ENCODE measurements at regions not wholly inside any gene's neighbourhood (a gene's known extent, or its start where the extent isn't known, plus 50 kb on each side); places are given as distances from the start of the nearest gene placed in this dataset.

DNA sequence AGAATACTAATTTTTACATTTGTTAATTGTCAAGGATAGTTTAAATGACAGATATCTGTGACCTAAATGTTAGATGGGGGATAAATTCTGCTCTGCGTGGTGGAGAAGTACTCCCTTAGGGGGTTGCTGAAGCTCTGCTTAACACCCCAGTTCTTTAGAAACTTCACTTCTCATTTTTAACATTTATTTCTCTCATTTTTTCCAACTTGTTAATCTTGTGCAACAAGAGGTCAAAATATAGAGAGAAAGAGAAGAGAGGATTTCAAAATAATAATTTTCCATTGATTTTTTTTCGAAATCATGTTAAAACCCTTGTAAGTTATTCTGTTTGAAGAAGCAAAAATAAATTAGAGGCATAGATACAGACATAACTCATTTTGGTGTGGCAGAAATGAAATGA, 61.3 kb upstream of the SLC8A1 start:
- no peak for DNase-seq
- peak overlapping the region in 4 of 8 donors; percentile 26 to 61 (median 32) for H3K4me3 ChIP-seq
- H3K36me3 ChIP-seq: no peaks in the 10 kb centered on the region
- H3K27ac ChIP-seq: peak overlapping the region in 7 of 8 donors; percentile 7 to 92 (median 84)
- intact Hi-C loops (cut with DNase I; ENCODE audit: low total_unique reads): no loop called here
- H3K9me3 ChIP-seq: no peaks in the 10 kb centered on the region
- TF ChIP-seq, protein P1, sequence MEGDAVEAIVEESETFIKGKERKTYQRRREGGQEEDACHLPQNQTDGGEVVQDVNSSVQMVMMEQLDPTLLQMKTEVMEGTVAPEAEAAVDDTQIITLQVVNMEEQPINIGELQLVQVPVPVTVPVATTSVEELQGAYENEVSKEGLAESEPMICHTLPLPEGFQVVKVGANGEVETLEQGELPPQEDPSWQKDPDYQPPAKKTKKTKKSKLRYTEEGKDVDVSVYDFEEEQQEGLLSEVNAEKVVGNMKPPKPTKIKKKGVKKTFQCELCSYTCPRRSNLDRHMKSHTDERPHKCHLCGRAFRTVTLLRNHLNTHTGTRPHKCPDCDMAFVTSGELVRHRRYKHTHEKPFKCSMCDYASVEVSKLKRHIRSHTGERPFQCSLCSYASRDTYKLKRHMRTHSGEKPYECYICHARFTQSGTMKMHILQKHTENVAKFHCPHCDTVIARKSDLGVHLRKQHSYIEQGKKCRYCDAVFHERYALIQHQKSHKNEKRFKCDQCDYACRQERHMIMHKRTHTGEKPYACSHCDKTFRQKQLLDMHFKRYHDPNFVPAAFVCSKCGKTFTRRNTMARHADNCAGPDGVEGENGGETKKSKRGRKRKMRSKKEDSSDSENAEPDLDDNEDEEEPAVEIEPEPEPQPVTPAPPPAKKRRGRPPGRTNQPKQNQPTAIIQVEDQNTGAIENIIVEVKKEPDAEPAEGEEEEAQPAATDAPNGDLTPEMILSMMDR (IDR thresholded peaks at IDR 0.05 in 8 of 11, conservative IDR thresholded peaks at IDR 0.05 in 3 of 11): no peak
- TF ChIP-seq POLR2AphosphoS5 (IDR thresholded peaks at IDR 0.05) (no peak), POLR2A (IDR thresholded peaks at IDR 0.05) (no peak)
- 46 to 81% (median 48%) methylated on average over 2 of the region's 2 CpGs for WGBS, 5 donors
- H3K4me1 ChIP-seq: peaks cover 0 to 12% (median 4%) of the 10 kb centered on the region in 6 donors
- no peaks in the 10 kb centered on the region for H3K27me3 ChIP-seq (replicated peaks in 1 of 7)

DNA sequence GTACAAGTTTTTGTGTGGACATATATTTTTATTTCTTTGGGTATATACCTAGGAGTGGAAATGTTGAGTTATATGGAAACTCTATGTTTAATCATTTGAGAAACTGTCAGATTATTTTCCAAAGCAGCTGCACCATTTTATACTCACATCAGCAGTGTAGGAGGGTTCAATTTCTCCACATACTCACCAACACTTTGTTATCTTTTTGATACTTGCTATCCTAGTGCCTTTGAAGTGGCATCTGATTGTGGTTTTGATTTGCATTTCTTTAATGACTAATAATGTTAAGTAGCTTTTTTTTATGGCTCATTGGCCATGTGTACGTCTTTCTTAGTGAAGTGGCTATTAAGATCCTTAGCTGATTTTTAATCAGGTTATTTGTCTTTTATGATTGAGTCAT, 64.7 kb upstream of the SLC8A1 start:
- 56 to 64% (median 62%) methylated on average over 1 of the region's 1 CpG for WGBS, 5 donors
- intact Hi-C loops (cut with DNase I; ENCODE audit: low total_unique reads): no loop called here
- TF ChIP-seq POLR2A (IDR thresholded peaks at IDR 0.05) (no peak), POLR2AphosphoS5 (IDR thresholded peaks at IDR 0.05) (no peak)
- TF ChIP-seq, protein P1 (IDR thresholded peaks at IDR 0.05 in 8 of 11, conservative IDR thresholded peaks at IDR 0.05 in 3 of 11): no peak
- no peaks in the 10 kb centered on the region for H3K27me3 ChIP-seq (replicated peaks in 1 of 7)
- H3K9me3 ChIP-seq: no peaks in the 10 kb centered on the region
- H3K4me3 ChIP-seq: no peak overlapping the region
- no peaks in the 10 kb centered on the region for H3K36me3 ChIP-seq
- no peak overlapping the region for H3K27ac ChIP-seq
- no peak for DNase-seq
- no peaks in the 10 kb centered on the region for H3K4me1 ChIP-seq

DNA sequence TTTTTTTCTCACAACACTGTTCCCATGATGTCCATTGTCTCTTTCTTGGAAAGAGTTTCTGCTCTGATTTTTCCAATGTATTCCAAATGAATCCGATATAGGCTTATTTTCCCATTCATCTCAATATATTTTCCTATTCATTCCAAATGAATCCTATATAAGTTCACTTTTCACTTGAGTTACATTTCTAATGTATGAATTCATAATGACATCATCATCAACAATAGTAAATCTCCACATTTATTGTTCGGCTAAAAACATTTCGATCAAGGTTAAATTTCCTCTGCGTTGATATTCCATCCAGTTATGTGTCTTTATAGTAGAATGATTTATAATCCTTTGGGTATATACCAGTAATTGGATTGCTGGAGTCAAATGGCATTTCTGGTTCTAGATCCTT, 76.7 kb upstream of the SLC8A1 start:
- H3K36me3 ChIP-seq: no peaks in the 10 kb centered on the region
- H3K4me1 ChIP-seq: no peaks in the 10 kb centered on the region
- TF ChIP-seq, protein P1 (IDR thresholded peaks at IDR 0.05 in 8 of 11, conservative IDR thresholded peaks at IDR 0.05 in 3 of 11): no peak
- TF ChIP-seq POLR2AphosphoS5 (IDR thresholded peaks at IDR 0.05) (no peak), POLR2A (IDR thresholded peaks at IDR 0.05) (no peak)
- WGBS, 5 donors: 95 to 98% (median 96%) methylated on average over 4 of the region's 4 CpGs
- no peak for DNase-seq
- H3K27ac ChIP-seq: no peak overlapping the region
- H3K4me3 ChIP-seq: no peak overlapping the region
- no peaks in the 10 kb centered on the region for H3K27me3 ChIP-seq (replicated peaks in 1 of 7)
- intact Hi-C loops (cut with DNase I; ENCODE audit: low total_unique reads): no loop called here
- peaks cover 0 to 7% (median 2%) of the 10 kb centered on the region in 8 donors for H3K9me3 ChIP-seq

DNA sequence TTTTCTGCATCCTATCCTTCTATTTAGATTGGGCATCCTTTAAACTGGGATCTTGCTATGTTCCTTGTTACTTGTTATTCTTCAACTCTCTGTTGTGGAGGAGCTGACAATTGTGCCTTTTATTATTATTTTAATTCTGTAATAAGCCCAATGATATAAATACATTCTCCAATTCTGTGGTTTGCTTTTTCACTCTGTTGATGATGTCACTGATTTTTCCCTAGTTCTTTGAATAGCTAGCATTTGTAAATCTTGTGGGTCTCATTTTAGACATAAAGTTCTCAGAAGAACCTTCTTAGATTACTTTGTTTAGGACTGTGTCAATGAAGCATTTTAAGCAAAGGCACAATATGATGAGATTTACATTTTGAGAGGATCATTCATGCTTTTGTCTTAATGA, 79.5 kb upstream of the SLC8A1 start:
- no peak for DNase-seq
- Histone ChIP-seq H3K4me3 (no peak overlapping the region), H3K36me3 (no peaks in the 10 kb centered on the region), H3K4me1 (no peaks in the 10 kb centered on the region), H3K27ac (no peak overlapping the region), H3K9me3 (peaks cover 0 to 7% (median 2%) of the 10 kb centered on the region in 8 donors), H3K27me3 (replicated peaks in 1 of 7) (no peaks in the 10 kb centered on the region)
- intact Hi-C loops (cut with DNase I; ENCODE audit: low total_unique reads): no loop called here
- TF ChIP-seq, protein P1 (IDR thresholded peaks at IDR 0.05 in 8 of 11, conservative IDR thresholded peaks at IDR 0.05 in 3 of 11): no peak
- no peak for TF ChIP-seq POLR2A (IDR thresholded peaks at IDR 0.05)
- TF ChIP-seq POLR2AphosphoS5 (IDR thresholded peaks at IDR 0.05): no peak
